ENCODE measurements at regions not wholly inside any gene's neighbourhood (a gene's known extent, or its start where the extent isn't known, plus 50 kb on each side); places are given as distances from the start of the nearest gene placed in this dataset.

DNA sequence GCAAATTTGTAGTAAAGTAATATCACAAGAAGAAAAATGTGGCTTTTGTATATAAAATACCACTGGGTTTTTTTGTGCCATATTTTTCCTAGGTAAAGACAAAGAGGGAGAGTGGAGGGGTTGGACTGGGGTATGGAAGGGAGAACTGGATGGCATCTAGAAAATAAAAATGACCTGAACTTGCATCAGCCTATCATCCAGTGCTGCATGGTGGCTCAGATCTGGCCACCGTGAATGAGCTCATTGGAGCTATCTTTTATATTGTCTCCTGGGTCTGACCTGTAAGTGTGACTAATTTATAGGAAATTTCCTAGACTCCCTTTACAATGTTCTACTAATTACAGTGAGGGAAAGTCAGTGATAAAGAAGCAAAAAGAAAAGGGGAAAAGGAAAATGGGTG, 369.0 kb downstream of the TMEM182 start:
- H3K9me3 ChIP-seq (ENCODE audit: control insufficient read depth, insufficient read depth, low read depth, low read length): no peaks in the 10 kb centered on the region
- no peaks in the 10 kb centered on the region for H3K4me1 ChIP-seq (ENCODE audit: control insufficient read depth, insufficient read depth, low read length)
- H3K27ac ChIP-seq (ENCODE audit: low read length): no peak overlapping the region
- POLR2A ChIA-PET: no interaction called here
- TF ChIP-seq TCF7L2 (IDR thresholded peaks at IDR 0.05; ENCODE audit: low read depth, low read length) (no peak), REST (IDR thresholded peaks at IDR 0.05; ENCODE audit: insufficient read depth in 1 of 2, low read depth in 2 of 2, low read length in 1 of 2) (no peak), SIN3A (IDR thresholded peaks at IDR 0.05; ENCODE audit: borderline replicate concordance, insufficient read depth, low read depth, low read length) (no peak), POLR2AphosphoS5 (IDR thresholded peaks at IDR 0.05; ENCODE audit: low read depth, low read length) (no peak), CTCF (IDR thresholded peaks at IDR 0.05) (no peak)
- H3K36me3 ChIP-seq (ENCODE audit: control insufficient read depth, insufficient read depth, low read length): no peaks in the 10 kb centered on the region
- DNase-seq (ENCODE audit: low read depth, low spot score) (no peak), ATAC-seq (no peak)
- H3K27me3 ChIP-seq (ENCODE audit: control insufficient read depth, insufficient read depth, low read length): no peaks in the 10 kb centered on the region
- BruUV-seq (replicated peaks): no TSS peak
- CTCF ChIA-PET: no interaction called here
- H3K4me3 ChIP-seq (ENCODE audit: low read depth in 2 of 2, low read length in 2 of 2): no peak overlapping the region
- in situ Hi-C loops (cut with HindIII; ENCODE audit: low pct_unique_long_range_greater_than_20kb, low sequenced_read_pairs) (no loop called here), intact Hi-C loops (cut with micrococcal nuclease; ENCODE audit: unreplicated experiment) (loop anchor here (10.0 kb wide), 1 partner anchor 286 kb away; no protein-coding TSS in a partner anchor)

DNA sequence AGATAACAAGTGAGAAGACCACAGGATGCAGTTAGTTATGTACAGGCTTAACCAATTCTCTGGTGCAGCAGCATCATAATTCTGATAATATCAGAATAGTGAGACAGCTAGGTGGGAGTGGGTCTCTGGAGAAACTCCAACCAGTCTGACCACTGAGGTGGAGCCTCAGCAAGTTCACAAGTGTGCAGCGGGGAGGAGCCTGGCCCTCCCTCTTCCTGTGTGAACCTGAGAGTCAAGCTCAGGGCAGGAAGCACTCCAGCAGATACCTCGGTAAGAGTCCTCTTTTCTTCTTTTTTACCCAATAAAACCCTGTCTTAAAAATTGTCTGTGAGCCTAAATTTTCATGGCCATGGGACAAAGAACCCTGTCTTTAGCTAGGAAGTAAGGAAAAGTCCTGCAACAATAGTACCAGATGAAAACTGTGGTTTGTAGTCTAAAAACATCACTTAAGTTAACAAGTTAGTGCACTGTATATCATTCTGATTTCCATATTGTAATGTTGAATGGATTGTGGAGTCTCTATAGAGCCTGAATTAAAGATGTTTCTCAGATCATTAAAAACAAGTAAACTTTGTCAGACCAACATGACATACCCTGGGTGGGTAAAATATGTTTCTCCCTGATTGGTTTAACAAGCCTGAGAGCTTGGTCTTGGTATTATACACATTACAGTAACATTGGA, 370.8 kb downstream of the TMEM182 start:
- no peak for ATAC-seq

More for the DNA sequence above, 370.8 kb downstream of the TMEM182 start:
- no TSS peak for BruUV-seq (replicated peaks)
- H3K4me1 ChIP-seq (ENCODE audit: control insufficient read depth, insufficient read depth, low read length): no peaks in the 10 kb centered on the region
- ChIA-PET POLR2A (no interaction called here), CTCF (no interaction called here)
- intact Hi-C loops (cut with micrococcal nuclease; ENCODE audit: unreplicated experiment) (loop anchor here (10.0 kb wide), 1 partner anchor 288 kb away; no protein-coding TSS in a partner anchor), in situ Hi-C loops (cut with HindIII; ENCODE audit: low pct_unique_long_range_greater_than_20kb, low sequenced_read_pairs) (no loop called here)
- H3K9me3 ChIP-seq (ENCODE audit: control insufficient read depth, insufficient read depth, low read depth, low read length): no peaks in the 10 kb centered on the region
- no peaks in the 10 kb centered on the region for H3K36me3 ChIP-seq (ENCODE audit: control insufficient read depth, insufficient read depth, low read length)
- TF ChIP-seq TCF7L2 (IDR thresholded peaks at IDR 0.05; ENCODE audit: low read depth, low read length): no peak
- no peak for TF ChIP-seq CTCF (IDR thresholded peaks at IDR 0.05)
- TF ChIP-seq POLR2AphosphoS5 (IDR thresholded peaks at IDR 0.05; ENCODE audit: low read depth, low read length): no peak
- TF ChIP-seq REST (IDR thresholded peaks at IDR 0.05; ENCODE audit: insufficient read depth in 1 of 2, low read depth in 2 of 2, low read length in 1 of 2): no peak
- TF ChIP-seq SIN3A (IDR thresholded peaks at IDR 0.05; ENCODE audit: borderline replicate concordance, insufficient read depth, low read depth, low read length): no peak
- no peak overlapping the region for H3K4me3 ChIP-seq (ENCODE audit: low read depth in 2 of 2, low read length in 2 of 2)
- no peaks in the 10 kb centered on the region for H3K27me3 ChIP-seq (ENCODE audit: control insufficient read depth, insufficient read depth, low read length)
- DNase-seq (ENCODE audit: low read depth, low spot score): no peak
- H3K27ac ChIP-seq (ENCODE audit: low read length): no peak overlapping the region

Data from Panc1 (cell line).